ENCODE measurements at regions not wholly inside any gene's neighbourhood (a gene's known extent, or its start where the extent isn't known, plus 50 kb on each side); places are given as distances from the start of the nearest gene placed in this dataset.

- no peak for DNase-seq
- no peaks in the 10 kb centered on the region for H3K27me3 ChIP-seq (replicated peaks; ENCODE audit: control insufficient read depth, insufficient read depth, low read length)
- POLR2A ChIA-PET = no interaction called here
- no peak for TF ChIP-seq CTCF (IDR thresholded peaks at IDR 0.05; ENCODE audit: insufficient read depth in 1 of 2, low read depth in 1 of 2, low read length in 1 of 2, severe bottlenecking in 1 of 2, unreplicated experiment in 1 of 2)
- CTCF ChIA-PET = no interaction called here
- Mint-ChIP-seq H3K4me1 (ENCODE audit: low read depth, unreplicated experiment) (peaks cover 6% of the 10 kb centered on the region), H3K4me3 (ENCODE audit: unreplicated experiment) (no peak overlapping the region), H3K9me3 (ENCODE audit: unreplicated experiment) (no peaks in the 10 kb centered on the region), H3K27ac (ENCODE audit: unreplicated experiment) (no peak overlapping the region), H3K27me3 (ENCODE audit: insufficient read depth, unreplicated experiment) (no peaks in the 10 kb centered on the region), H3K36me3 (ENCODE audit: insufficient read depth, unreplicated experiment) (no peaks in the 10 kb centered on the region)
- no peaks in the 10 kb centered on the region for H3K36me3 ChIP-seq (ENCODE audit: control insufficient read depth, insufficient read depth, low read length)
- H3K9me3 ChIP-seq = no peaks in the 10 kb centered on the region
- intact Hi-C loops (cut with micrococcal nuclease; ENCODE audit: unreplicated experiment) = no loop called here
- no TSS peak for BruUV-seq (replicated peaks)
- no peak overlapping the region for H3K4me3 ChIP-seq (ENCODE audit: low read depth, low read length)
- no peaks in the 10 kb centered on the region for H3K4me1 ChIP-seq
Measured at GRCh38 chr5:23216345-23216744, 291.1 kb upstream of the PRDM9 start.

GRCh38 chr5:23208959-23209431 lies 298.4 kb upstream of the PRDM9 start:
- Mint-ChIP-seq H3K9me3 (ENCODE audit: unreplicated experiment) (no peaks in the 10 kb centered on the region), H3K27ac (ENCODE audit: unreplicated experiment) (no peak overlapping the region), H3K4me3 (ENCODE audit: unreplicated experiment) (no peak overlapping the region), H3K36me3 (ENCODE audit: insufficient read depth, unreplicated experiment) (no peaks in the 10 kb centered on the region), H3K4me1 (ENCODE audit: low read depth, unreplicated experiment) (peaks cover 6% of the 10 kb centered on the region), H3K27me3 (ENCODE audit: insufficient read depth, unreplicated experiment) (no peaks in the 10 kb centered on the region)
- peak; percentile 55 to 64 for TF ChIP-seq CTCF (IDR thresholded peaks at IDR 0.05; ENCODE audit: insufficient read depth in 1 of 2, low read depth in 1 of 2, low read length in 1 of 2, severe bottlenecking in 1 of 2, unreplicated experiment in 1 of 2)
- H3K36me3 ChIP-seq (ENCODE audit: control insufficient read depth, insufficient read depth, low read length) = no peaks in the 10 kb centered on the region
- POLR2A ChIA-PET = no interaction called here
- H3K9me3 ChIP-seq = no peaks in the 10 kb centered on the region
- peak; percentile 37 to 57 for DNase-seq
- no peaks in the 10 kb centered on the region for H3K27me3 ChIP-seq (replicated peaks; ENCODE audit: control insufficient read depth, insufficient read depth, low read length)
- intact Hi-C loops (cut with micrococcal nuclease; ENCODE audit: unreplicated experiment) = loop anchor here (5.0 to 10.0 kb wide), 4 partner anchors 96 to 296 kb away; partner anchors contain the start of gene PRDM9
- CTCF ChIA-PET = interaction anchor here (1.1 to 1.3 kb wide), 2 partner anchors 59 to 143 kb away, joined by 3 read pairs; no protein-coding TSS in a partner anchor
- no peaks in the 10 kb centered on the region for H3K4me1 ChIP-seq
- no TSS peak for BruUV-seq (replicated peaks)
- no peak overlapping the region for H3K4me3 ChIP-seq (ENCODE audit: low read depth, low read length)

GRCh38 chr5:23204111-23204510 lies 303.3 kb upstream of the PRDM9 start:
- Mint-ChIP-seq H3K9me3 (ENCODE audit: unreplicated experiment) (no peaks in the 10 kb centered on the region), H3K27me3 (ENCODE audit: insufficient read depth, unreplicated experiment) (no peaks in the 10 kb centered on the region), H3K27ac (ENCODE audit: unreplicated experiment) (no peak overlapping the region), H3K4me1 (ENCODE audit: low read depth, unreplicated experiment) (peaks cover 6% of the 10 kb centered on the region), H3K4me3 (ENCODE audit: unreplicated experiment) (no peak overlapping the region), H3K36me3 (ENCODE audit: insufficient read depth, unreplicated experiment) (no peaks in the 10 kb centered on the region)
- H3K36me3 ChIP-seq (ENCODE audit: control insufficient read depth, insufficient read depth, low read length) = no peaks in the 10 kb centered on the region
- no TSS peak for BruUV-seq (replicated peaks)
- TF ChIP-seq CTCF (IDR thresholded peaks at IDR 0.05; ENCODE audit: insufficient read depth in 1 of 2, low read depth in 1 of 2, low read length in 1 of 2, severe bottlenecking in 1 of 2, unreplicated experiment in 1 of 2) = no peak
- DNase-seq = no peak
- intact Hi-C loops (cut with micrococcal nuclease; ENCODE audit: unreplicated experiment) = loop anchor here (10.0 kb wide), 2 partner anchors 101 to 301 kb away; partner anchors contain the start of gene PRDM9
- CTCF ChIA-PET = no interaction called here
- POLR2A ChIA-PET = no interaction called here
- no peaks in the 10 kb centered on the region for H3K4me1 ChIP-seq
- no peaks in the 10 kb centered on the region for H3K9me3 ChIP-seq
- H3K27me3 ChIP-seq (replicated peaks; ENCODE audit: control insufficient read depth, insufficient read depth, low read length) = no peaks in the 10 kb centered on the region
- H3K4me3 ChIP-seq (ENCODE audit: low read depth, low read length) = no peak overlapping the region

All from Caco-2 (cell line).